ENCODE measurements at regions not wholly inside any gene's neighbourhood (a gene's known extent, or its start where the extent isn't known, plus 50 kb on each side); places are given as distances from the start of the nearest gene placed in this dataset.

DNA sequence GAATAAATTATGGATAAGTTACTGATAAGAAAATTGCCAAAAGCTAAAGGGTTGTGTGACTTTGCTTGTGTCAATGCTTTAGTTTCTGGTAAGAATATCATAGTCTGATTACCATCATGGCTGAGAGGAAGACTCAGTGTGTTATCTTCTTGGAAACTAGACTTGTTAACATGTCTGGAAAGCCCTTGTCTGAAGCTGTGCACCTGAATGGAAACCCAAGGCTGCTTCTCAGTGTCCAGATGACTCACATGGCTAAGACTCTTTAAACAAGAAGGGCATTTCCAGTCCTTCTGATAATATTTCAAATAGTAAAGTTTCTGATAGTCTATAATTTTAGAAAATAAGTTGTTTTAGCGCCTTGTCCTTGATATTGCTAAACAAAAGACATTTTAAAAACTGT, 1092.7 kb downstream of the PLA2G4A start:
- TF ChIP-seq EP300 (IDR thresholded peaks at IDR 0.05; ENCODE audit: borderline replicate concordance): no peak
- TF ChIP-seq, protein P1, sequence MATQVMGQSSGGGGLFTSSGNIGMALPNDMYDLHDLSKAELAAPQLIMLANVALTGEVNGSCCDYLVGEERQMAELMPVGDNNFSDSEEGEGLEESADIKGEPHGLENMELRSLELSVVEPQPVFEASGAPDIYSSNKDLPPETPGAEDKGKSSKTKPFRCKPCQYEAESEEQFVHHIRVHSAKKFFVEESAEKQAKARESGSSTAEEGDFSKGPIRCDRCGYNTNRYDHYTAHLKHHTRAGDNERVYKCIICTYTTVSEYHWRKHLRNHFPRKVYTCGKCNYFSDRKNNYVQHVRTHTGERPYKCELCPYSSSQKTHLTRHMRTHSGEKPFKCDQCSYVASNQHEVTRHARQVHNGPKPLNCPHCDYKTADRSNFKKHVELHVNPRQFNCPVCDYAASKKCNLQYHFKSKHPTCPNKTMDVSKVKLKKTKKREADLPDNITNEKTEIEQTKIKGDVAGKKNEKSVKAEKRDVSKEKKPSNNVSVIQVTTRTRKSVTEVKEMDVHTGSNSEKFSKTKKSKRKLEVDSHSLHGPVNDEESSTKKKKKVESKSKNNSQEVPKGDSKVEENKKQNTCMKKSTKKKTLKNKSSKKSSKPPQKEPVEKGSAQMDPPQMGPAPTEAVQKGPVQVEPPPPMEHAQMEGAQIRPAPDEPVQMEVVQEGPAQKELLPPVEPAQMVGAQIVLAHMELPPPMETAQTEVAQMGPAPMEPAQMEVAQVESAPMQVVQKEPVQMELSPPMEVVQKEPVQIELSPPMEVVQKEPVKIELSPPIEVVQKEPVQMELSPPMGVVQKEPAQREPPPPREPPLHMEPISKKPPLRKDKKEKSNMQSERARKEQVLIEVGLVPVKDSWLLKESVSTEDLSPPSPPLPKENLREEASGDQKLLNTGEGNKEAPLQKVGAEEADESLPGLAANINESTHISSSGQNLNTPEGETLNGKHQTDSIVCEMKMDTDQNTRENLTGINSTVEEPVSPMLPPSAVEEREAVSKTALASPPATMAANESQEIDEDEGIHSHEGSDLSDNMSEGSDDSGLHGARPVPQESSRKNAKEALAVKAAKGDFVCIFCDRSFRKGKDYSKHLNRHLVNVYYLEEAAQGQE (IDR thresholded peaks at IDR 0.05; ENCODE audit: low read depth): no peak
- TF ChIP-seq, protein P2, sequence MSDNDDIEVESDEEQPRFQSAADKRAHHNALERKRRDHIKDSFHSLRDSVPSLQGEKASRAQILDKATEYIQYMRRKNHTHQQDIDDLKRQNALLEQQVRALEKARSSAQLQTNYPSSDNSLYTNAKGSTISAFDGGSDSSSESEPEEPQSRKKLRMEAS (IDR thresholded peaks at IDR 0.05): no peak
- no peak for TF ChIP-seq RAD21 (IDR thresholded peaks at IDR 0.05; ENCODE audit: low read depth)
- TF ChIP-seq TCF12 (IDR thresholded peaks at IDR 0.05; ENCODE audit: low read depth): no peak
- TF ChIP-seq YY1 (IDR thresholded peaks at IDR 0.05; ENCODE audit: low read depth): no peak
- TF ChIP-seq, protein P3, sequence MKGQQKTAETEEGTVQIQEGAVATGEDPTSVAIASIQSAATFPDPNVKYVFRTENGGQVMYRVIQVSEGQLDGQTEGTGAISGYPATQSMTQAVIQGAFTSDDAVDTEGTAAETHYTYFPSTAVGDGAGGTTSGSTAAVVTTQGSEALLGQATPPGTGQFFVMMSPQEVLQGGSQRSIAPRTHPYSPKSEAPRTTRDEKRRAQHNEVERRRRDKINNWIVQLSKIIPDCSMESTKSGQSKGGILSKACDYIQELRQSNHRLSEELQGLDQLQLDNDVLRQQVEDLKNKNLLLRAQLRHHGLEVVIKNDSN (IDR thresholded peaks at IDR 0.05): no peak
- no peak for TF ChIP-seq EGR1 (IDR thresholded peaks at IDR 0.05)
- no peak for TF ChIP-seq CEBPB (IDR thresholded peaks at IDR 0.05)
- no peak for TF ChIP-seq CREB1 (IDR thresholded peaks at IDR 0.05; ENCODE audit: low read depth)
- no peak for TF ChIP-seq TAF1 (IDR thresholded peaks at IDR 0.05; ENCODE audit: low read depth)
- no peak for TF ChIP-seq TEAD4 (IDR thresholded peaks at IDR 0.05)
- TF ChIP-seq NFIC (IDR thresholded peaks at IDR 0.05): no peak
